Left lung (tissue), 4 donors: ENCODE measurements at regions not wholly inside any gene's neighbourhood (a gene's known extent, or its start where the extent isn't known, plus 50 kb on each side); places are given as distances from the start of the nearest gene placed in this dataset.
A peak's percentile ranks its signal among the peaks of the same experiment; 100 is the strongest.

Source experiments
- ATAC-seq: fragments of 200-7000 bp; cut with Tn5 transposase; one replicate; pipeline ENCODE4 v1.9.1; 2020; ENCODE audit warnings: moderate library complexity
- DNase-seq, 4 donors: peaks; one replicate each; pipeline ENCODE4 v3.0.0-alpha.2; 2013 to 2020
- H3K27ac ChIP-seq, 2 donors: fragments of 200-600 bp; sonication (generic) in 1 of 2; one replicate each; pipeline versions ENCODE4 v1.5.0 to v1.8.0; 2020 to 2021
- H3K27me3 ChIP-seq, 2 donors: fragments of 200-600 bp; sonication (generic) in 1 of 2; one replicate each; pipeline versions ENCODE4 v1.5.0 to v1.8.0; 2020 to 2021
- H3K36me3 ChIP-seq, 2 donors: fragments of 200-600 bp; sonication (generic) in 1 of 2; one replicate each; pipeline versions ENCODE4 v1.5.0 to v1.8.0; 2020 to 2021
- H3K4me1 ChIP-seq, 2 donors: fragments of 200-600 bp; one replicate each; pipeline ENCODE4 v1.8.0; 2021
- H3K4me3 ChIP-seq, 2 donors: fragments of 200-600 bp; sonication (generic) in 1 of 2; one replicate each; pipeline versions ENCODE4 v1.5.0 to v1.8.0; 2020 to 2021; ENCODE audit warnings: mild to moderate bottlenecking in 1 of 2
- H3K9me3 ChIP-seq, 2 donors: fragments of 200-600 bp; sonication (generic) in 1 of 2; one replicate each; pipeline versions ENCODE4 v1.5.0 to v1.8.0; 2020 to 2021
- intact Hi-C, 2 donors: fragments of 100-400 bp; cut with DNase I; formaldehyde crosslinking; loops; one replicate each; pipeline versions ENCODE4 v1.11.2 to v1.14.2; 2022
- TF ChIP-seq, protein P1 (sequence below), 2 donors: fragments of 200-600 bp; sonication (generic) in 1 of 2; IDR thresholded peaks; one replicate each; pipeline versions ENCODE4 v1.5.0 to v1.8.0; 2021; ENCODE audit warnings: antibody characterized with exemption in 2 of 2
- donor health status: DM: no; HTN: yes; CAD: no.
- donor health status: DM: no; HTN: no; CAD: no.

DNA sequence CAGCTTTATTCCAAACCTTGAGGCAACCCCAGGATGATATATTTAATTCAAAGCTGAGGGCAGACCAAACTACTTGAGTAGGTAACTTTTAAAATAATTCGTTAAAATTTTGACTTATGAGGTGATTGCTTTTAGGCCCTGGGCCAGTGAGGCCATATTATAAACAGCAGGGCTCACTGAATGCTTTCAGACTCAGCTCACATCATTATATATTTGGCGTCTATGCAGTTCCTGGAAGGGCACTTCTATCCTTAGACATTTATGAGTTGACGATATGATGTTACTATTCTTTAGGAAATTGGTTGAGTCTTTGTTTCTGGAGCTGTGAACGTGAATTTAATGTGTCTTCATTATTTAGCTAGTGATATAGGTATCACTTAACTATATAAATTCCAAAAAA is 400.1 kb downstream of the PDHA2 start:
- Histone ChIP-seq H3K36me3 (no peaks in the 10 kb centered on the region), H3K27ac (no peak overlapping the region), H3K9me3 (peaks cover 0 to 21% of the 10 kb centered on the region in 2 donors), H3K4me3 (no peak overlapping the region), H3K4me1 (no peaks in the 10 kb centered on the region), H3K27me3 (no peaks in the 10 kb centered on the region)
- intact Hi-C loops: no loop called here
- DNase-seq (peak in 1 of 4 donors; percentile 12), ATAC-seq (no peak)
- TF ChIP-seq, protein P1, sequence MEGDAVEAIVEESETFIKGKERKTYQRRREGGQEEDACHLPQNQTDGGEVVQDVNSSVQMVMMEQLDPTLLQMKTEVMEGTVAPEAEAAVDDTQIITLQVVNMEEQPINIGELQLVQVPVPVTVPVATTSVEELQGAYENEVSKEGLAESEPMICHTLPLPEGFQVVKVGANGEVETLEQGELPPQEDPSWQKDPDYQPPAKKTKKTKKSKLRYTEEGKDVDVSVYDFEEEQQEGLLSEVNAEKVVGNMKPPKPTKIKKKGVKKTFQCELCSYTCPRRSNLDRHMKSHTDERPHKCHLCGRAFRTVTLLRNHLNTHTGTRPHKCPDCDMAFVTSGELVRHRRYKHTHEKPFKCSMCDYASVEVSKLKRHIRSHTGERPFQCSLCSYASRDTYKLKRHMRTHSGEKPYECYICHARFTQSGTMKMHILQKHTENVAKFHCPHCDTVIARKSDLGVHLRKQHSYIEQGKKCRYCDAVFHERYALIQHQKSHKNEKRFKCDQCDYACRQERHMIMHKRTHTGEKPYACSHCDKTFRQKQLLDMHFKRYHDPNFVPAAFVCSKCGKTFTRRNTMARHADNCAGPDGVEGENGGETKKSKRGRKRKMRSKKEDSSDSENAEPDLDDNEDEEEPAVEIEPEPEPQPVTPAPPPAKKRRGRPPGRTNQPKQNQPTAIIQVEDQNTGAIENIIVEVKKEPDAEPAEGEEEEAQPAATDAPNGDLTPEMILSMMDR (IDR thresholded peaks at IDR 0.05): no peak

DNA sequence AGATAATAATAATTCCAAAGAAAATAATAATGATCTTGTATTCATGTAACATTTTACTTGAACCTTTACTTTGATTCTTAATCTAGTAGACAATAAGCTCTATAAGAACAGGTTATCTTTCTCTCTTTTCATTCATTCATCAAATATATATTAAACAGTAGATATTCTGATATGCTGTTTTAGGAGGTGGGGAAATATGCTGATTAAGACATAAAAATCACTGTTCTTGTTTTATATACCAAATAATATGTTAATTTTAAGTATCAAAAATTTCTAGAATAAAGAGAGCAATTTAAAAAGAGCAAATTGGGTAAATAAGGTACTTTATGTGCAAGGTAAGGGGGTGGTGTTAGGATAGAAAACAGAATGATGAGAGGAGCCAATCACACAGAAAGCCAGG is 401.9 kb downstream of the PDHA2 start:
- Histone ChIP-seq H3K27me3 (no peaks in the 10 kb centered on the region), H3K36me3 (no peaks in the 10 kb centered on the region), H3K9me3 (peaks cover 0 to 18% of the 10 kb centered on the region in 2 donors), H3K27ac (no peak overlapping the region), H3K4me1 (no peaks in the 10 kb centered on the region), H3K4me3 (no peak overlapping the region)
- intact Hi-C loops: no loop called here
- TF ChIP-seq, protein P1 (IDR thresholded peaks at IDR 0.05): no peak
- no peak for DNase-seq
- no peak for ATAC-seq

DNA sequence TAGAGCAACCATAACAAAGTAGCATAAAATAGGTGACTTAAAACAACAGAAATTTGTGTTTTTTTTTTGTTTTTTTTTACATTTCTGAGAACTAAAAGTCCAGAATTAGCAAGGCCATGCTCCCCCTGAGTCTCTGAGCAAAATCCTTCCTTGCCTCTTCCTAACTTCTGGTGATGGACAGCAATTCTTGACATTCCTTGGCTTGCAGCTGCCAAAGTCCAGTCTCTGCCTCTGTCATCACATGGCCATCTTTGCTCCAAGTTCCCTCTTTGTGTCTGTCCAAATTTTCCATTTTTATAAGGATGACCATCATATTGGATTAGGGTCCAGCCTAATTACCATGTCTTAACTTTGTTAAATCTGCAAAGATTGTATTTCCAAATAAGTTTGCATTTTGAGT is 407.2 kb downstream of the PDHA2 start:
- Histone ChIP-seq H3K36me3 (no peaks in the 10 kb centered on the region), H3K4me1 (no peaks in the 10 kb centered on the region), H3K9me3 (peaks cover 0 to 5% of the 10 kb centered on the region in 2 donors), H3K4me3 (no peak overlapping the region), H3K27ac (no peak overlapping the region), H3K27me3 (no peaks in the 10 kb centered on the region)
- ATAC-seq: no peak
- TF ChIP-seq, protein P1 (IDR thresholded peaks at IDR 0.05): no peak
- no peak for DNase-seq
- intact Hi-C loops: no loop called here

DNA sequence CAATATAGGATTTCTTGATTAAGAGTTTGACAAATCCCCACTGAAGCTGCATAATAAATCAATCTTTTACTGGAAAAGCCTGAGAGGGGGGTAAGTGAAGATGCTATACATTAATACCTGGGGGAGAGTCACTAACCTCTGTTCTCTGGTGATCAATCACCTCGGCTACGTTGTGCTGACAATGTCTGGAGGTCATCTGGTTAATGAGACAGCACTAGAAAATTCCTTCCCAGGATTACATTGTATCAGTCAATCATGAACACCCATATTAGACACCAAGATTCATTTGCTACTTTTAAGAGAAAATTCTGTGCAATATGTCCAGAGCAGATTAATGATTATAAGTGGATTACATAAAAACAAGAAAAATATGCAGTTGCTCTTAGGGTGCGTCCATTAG is 408.3 kb downstream of the PDHA2 start:
- TF ChIP-seq, protein P1 (IDR thresholded peaks at IDR 0.05): no peak
- no peak overlapping the region for H3K27ac ChIP-seq
- no peaks in the 10 kb centered on the region for H3K4me1 ChIP-seq
- no peak for ATAC-seq
- H3K4me3 ChIP-seq: no peak overlapping the region
- H3K27me3 ChIP-seq: no peaks in the 10 kb centered on the region
- no peak for DNase-seq
- peaks cover 0 to 5% of the 10 kb centered on the region in 2 donors for H3K9me3 ChIP-seq
- intact Hi-C loops: no loop called here
- H3K36me3 ChIP-seq: no peaks in the 10 kb centered on the region

DNA sequence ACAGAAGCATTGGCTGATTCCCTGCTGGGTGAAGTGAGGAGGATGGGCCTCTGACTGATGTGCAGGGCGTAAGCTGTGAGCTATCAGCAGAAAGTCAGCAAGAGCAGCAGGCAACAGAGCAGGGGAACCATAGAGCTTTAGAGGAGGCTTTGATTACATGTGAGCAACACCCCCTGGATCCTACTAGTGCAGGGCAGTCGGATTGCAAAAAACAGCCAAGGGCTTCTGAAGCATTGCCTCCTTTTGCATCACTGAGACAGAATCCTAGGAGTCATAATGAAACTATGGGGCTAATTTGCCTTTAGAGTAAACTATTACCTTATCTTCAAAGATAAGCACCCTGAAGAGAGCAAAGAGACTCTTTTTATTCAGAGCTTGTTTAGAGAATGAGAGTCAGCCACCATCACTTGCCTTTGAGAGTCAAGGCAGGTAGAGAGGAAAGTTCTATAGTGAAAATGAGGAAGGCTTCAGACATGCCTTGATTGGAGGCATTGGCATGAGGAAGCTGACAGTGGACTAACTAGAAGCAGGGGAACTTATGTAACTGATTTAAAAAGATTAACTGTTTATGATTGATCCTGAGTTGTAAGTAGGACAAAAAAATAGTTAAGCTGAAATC is 420.3 kb downstream of the PDHA2 start:
- H3K36me3 ChIP-seq: no peaks in the 10 kb centered on the region
- intact Hi-C loops: no loop called here
- H3K4me1 ChIP-seq: no peaks in the 10 kb centered on the region
- H3K4me3 ChIP-seq: no peak overlapping the region
- ATAC-seq: no peak
- H3K27me3 ChIP-seq: no peaks in the 10 kb centered on the region
- peaks cover 0 to 2% of the 10 kb centered on the region in 2 donors for H3K9me3 ChIP-seq
- no peak overlapping the region for H3K27ac ChIP-seq
- DNase-seq: no peak
- TF ChIP-seq, protein P1 (IDR thresholded peaks at IDR 0.05): no peak
